CD14-positive monocyte (primary cell): ENCODE measurements at regions not wholly inside any gene's neighbourhood (a gene's known extent, or its start where the extent isn't known, plus 50 kb on each side); places are given as distances from the start of the nearest gene placed in this dataset.

Source experiments
- DNase-seq, 3 donors: peaks; one replicate each; pipeline ENCODE4 v3.0.0-alpha.2; 2011 to 2022
- H2AFZ ChIP-seq: 2 replicates; pipeline ENCODE4 v1.6.0; 2012; ENCODE audit warnings: mild to moderate bottlenecking, low read depth, low read length, inconsistent platforms; ENCODE audit not compliant: insufficient read depth, poor library complexity, severe bottlenecking
- H3K27ac ChIP-seq, 2 donors: 1 replicate in 1 of 2; 2 replicates in 1 of 2; pipeline ENCODE4 v1.5.1; 2012 to 2013; ENCODE audit warnings: low read length in 2 of 2, control low read depth in 1 of 2, inconsistent platforms in 1 of 2, low read depth in 1 of 2, mild to moderate bottlenecking in 1 of 2
- H3K27me3 ChIP-seq, 2 donors: one replicate each; pipeline versions ENCODE4 v1.6.0 to v1.6.1; 2011 to 2013; ENCODE audit warnings: low read length in 2 of 2; ENCODE audit not compliant: control insufficient read depth in 2 of 2, insufficient read depth in 2 of 2
- H3K36me3 ChIP-seq, 2 donors: replicated peaks in 1 of 2; 1 replicate in 1 of 2; 2 replicates in 1 of 2; pipeline versions ENCODE4 v1.5.1 to v1.6.1; 2012 to 2013; ENCODE audit warnings: low read length in 2 of 2, control low read depth in 1 of 2, inconsistent platforms in 1 of 2, mild to moderate bottlenecking in 1 of 2; ENCODE audit not compliant: insufficient read depth in 2 of 2, control insufficient read depth in 1 of 2
- H3K4me1 ChIP-seq, 2 donors: 1 replicate in 1 of 2; 2 replicates in 1 of 2; pipeline versions ENCODE4 v1.5.1 to v1.6.1; 2012 to 2013; ENCODE audit warnings: low read length in 2 of 2, control low read depth in 1 of 2, inconsistent platforms in 1 of 2, mild to moderate bottlenecking in 1 of 2, moderate library complexity in 1 of 2; ENCODE audit not compliant: insufficient read depth in 2 of 2, control insufficient read depth in 1 of 2
- H3K4me2 ChIP-seq: replicated peaks from 2 replicates; pipeline ENCODE3; 2012; ENCODE audit warnings: low read length, moderate library complexity, mild to moderate bottlenecking; ENCODE audit not compliant: poor library complexity, severe bottlenecking; ENCODE audit errors: extremely low read depth
- H3K4me3 ChIP-seq, 3 experiments: fragments of 200-600 bp in 1 of 3; sonication (generic) in 1 of 3; replicated peaks in 1 of 3; 1 replicate in 2 of 3; 2 replicates in 1 of 3; pipeline ENCODE4 v1.5.1; 2011 to 2013; ENCODE audit warnings: low read length in 3 of 3, mild to moderate bottlenecking in 3 of 3, control low read depth in 2 of 3, low read depth in 2 of 3, inconsistent platforms in 1 of 3, moderate library complexity in 1 of 3
- H3K79me2 ChIP-seq: 2 replicates; pipeline ENCODE4 v1.6.0; 2012; ENCODE audit warnings: mild to moderate bottlenecking, control low read depth, inconsistent platforms, low read length, moderate library complexity; ENCODE audit not compliant: insufficient read depth
- H3K9ac ChIP-seq: 2 replicates; pipeline ENCODE4 v1.6.0; 2017; ENCODE audit warnings: low read length, mild to moderate bottlenecking; ENCODE audit not compliant: insufficient read depth, poor library complexity, severe bottlenecking
- H3K9me3 ChIP-seq, 2 donors: replicated peaks in 1 of 2; 1 replicate in 1 of 2; 2 replicates in 1 of 2; pipeline versions ENCODE4 v1.5.1 to v1.6.1; 2012 to 2013; ENCODE audit warnings: low read length in 2 of 2, control low read depth in 1 of 2; ENCODE audit not compliant: control insufficient read depth in 1 of 2, insufficient read depth in 1 of 2
- H4K20me1 ChIP-seq: 2 replicates; pipeline ENCODE4 v1.6.0; 2012; ENCODE audit warnings: mild to moderate bottlenecking, low read length, control low read depth, moderate library complexity; ENCODE audit not compliant: insufficient read depth
- H3K27ac Mint-ChIP-seq, 7 donors: one replicate each; pipeline ENCODE4 v1.8.0; 2020; ENCODE audit warnings: mild to moderate bottlenecking in 7 of 7, mixed read lengths in 7 of 7, moderate library complexity in 6 of 7, inconsistent platforms in 2 of 7
- H3K27me3 Mint-ChIP-seq, 3 donors: one replicate each; pipeline ENCODE4 v1.8.0; 2021 to 2022; ENCODE audit warnings: low read depth in 3 of 3, mild to moderate bottlenecking in 3 of 3, mixed read lengths in 3 of 3, moderate library complexity in 3 of 3, inconsistent platforms in 1 of 3
- H3K36me3 Mint-ChIP-seq, 2 donors: one replicate each; pipeline ENCODE4 v1.8.0; 2020; ENCODE audit warnings: mixed read lengths in 2 of 2, inconsistent platforms in 1 of 2, mild to moderate bottlenecking in 1 of 2
- H3K4me1 Mint-ChIP-seq: one replicate; pipeline ENCODE4 v1.8.0; 2020; ENCODE audit warnings: mild to moderate bottlenecking, mixed read lengths
- H3K4me3 Mint-ChIP-seq, 2 donors: one replicate each; pipeline ENCODE4 v1.8.0; 2020; ENCODE audit warnings: mild to moderate bottlenecking in 2 of 2, mixed read lengths in 2 of 2, moderate library complexity in 1 of 2
- H3K9me3 Mint-ChIP-seq, 7 donors: one replicate each; pipeline ENCODE4 v1.8.0; 2020 to 2022; ENCODE audit warnings: mixed read lengths in 7 of 7, mild to moderate bottlenecking in 6 of 7, moderate library complexity in 6 of 7, inconsistent platforms in 2 of 7
- WGBS: methylation state at CpG from one replicate; pipeline ENCODE4 v1.1.5; 2013; ENCODE audit warnings: missing lambda C conversion rate; ENCODE audit not compliant: insufficient coverage; 5-methylcytosine and 5-hydroxymethylcytosine counted together
- intact Hi-C, 2 donors: fragments of 100-400 bp; cut with micrococcal nuclease; formaldehyde crosslinking; loops; one replicate each; pipeline versions ENCODE4 v1.15.0 to v1.15.1; 2023
- TF ChIP-seq, protein P1 (sequence below): fragments of 200-600 bp; IDR thresholded peaks from one replicate; pipeline ENCODE4 v1.8.0; 2022; ENCODE audit warnings: antibody characterized with exemption, mild to moderate bottlenecking

GRCh38 chr9:80932181-80932580, 757.2 kb downstream of the TLE1 start:
- H4K20me1 ChIP-seq: no peaks in the 10 kb centered on the region
- intact Hi-C loops: no loop called here
- Mint-ChIP-seq H3K9me3 (peaks cover 4 to 17% (median 5%) of the 10 kb centered on the region in 7 donors), H3K27me3 (no peaks in the 10 kb centered on the region), H3K4me3 (no peak overlapping the region), H3K4me1 (no peaks in the 10 kb centered on the region), H3K36me3 (no peaks in the 10 kb centered on the region), H3K27ac (no peak overlapping the region)
- no CpG with 5 or more reads among the region's 3 CpGs for WGBS
- no peaks in the 10 kb centered on the region for H3K27me3 ChIP-seq
- no peak overlapping the region for H3K4me2 ChIP-seq
- H3K9me3 ChIP-seq: peaks cover 5 to 6% of the 10 kb centered on the region in 2 donors
- no peaks in the 10 kb centered on the region for H3K4me1 ChIP-seq
- no peaks in the 10 kb centered on the region for H3K79me2 ChIP-seq
- H3K4me3 ChIP-seq: no peak overlapping the region
- no peaks in the 10 kb centered on the region for H3K36me3 ChIP-seq
- H3K9ac ChIP-seq: no peak overlapping the region
- TF ChIP-seq, protein P1, sequence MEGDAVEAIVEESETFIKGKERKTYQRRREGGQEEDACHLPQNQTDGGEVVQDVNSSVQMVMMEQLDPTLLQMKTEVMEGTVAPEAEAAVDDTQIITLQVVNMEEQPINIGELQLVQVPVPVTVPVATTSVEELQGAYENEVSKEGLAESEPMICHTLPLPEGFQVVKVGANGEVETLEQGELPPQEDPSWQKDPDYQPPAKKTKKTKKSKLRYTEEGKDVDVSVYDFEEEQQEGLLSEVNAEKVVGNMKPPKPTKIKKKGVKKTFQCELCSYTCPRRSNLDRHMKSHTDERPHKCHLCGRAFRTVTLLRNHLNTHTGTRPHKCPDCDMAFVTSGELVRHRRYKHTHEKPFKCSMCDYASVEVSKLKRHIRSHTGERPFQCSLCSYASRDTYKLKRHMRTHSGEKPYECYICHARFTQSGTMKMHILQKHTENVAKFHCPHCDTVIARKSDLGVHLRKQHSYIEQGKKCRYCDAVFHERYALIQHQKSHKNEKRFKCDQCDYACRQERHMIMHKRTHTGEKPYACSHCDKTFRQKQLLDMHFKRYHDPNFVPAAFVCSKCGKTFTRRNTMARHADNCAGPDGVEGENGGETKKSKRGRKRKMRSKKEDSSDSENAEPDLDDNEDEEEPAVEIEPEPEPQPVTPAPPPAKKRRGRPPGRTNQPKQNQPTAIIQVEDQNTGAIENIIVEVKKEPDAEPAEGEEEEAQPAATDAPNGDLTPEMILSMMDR: no peak
- H2AFZ ChIP-seq: no peak overlapping the region
- no peak for DNase-seq
- no peak overlapping the region for H3K27ac ChIP-seq

GRCh38 chr9:80931163-80931562, 758.2 kb downstream of the TLE1 start:
- no peak overlapping the region for H3K27ac Mint-ChIP-seq
- Histone ChIP-seq H3K4me1 (no peaks in the 10 kb centered on the region), H4K20me1 (no peaks in the 10 kb centered on the region), H2AFZ (no peak overlapping the region), H3K4me3 (no peak overlapping the region), H3K9ac (no peak overlapping the region), H3K27me3 (no peaks in the 10 kb centered on the region), H3K27ac (no peak overlapping the region), H3K79me2 (no peaks in the 10 kb centered on the region), H3K4me2 (no peak overlapping the region), H3K36me3 (no peaks in the 10 kb centered on the region), H3K9me3 (peaks cover 5 to 6% of the 10 kb centered on the region in 2 donors)
- 67% methylated on average over 1 of the region's 3 CpGs for WGBS
- no peak for DNase-seq
- H3K4me1 Mint-ChIP-seq: no peaks in the 10 kb centered on the region
- no peaks in the 10 kb centered on the region for H3K36me3 Mint-ChIP-seq
- TF ChIP-seq, protein P1: no peak
- H3K9me3 Mint-ChIP-seq: peaks cover 4 to 17% (median 4%) of the 10 kb centered on the region in 7 donors
- intact Hi-C loops: no loop called here
- no peaks in the 10 kb centered on the region for H3K27me3 Mint-ChIP-seq
- H3K4me3 Mint-ChIP-seq: no peak overlapping the region
